Trophoblast cell (in vitro differentiated cells and primary cell): ENCODE measurements at regions not wholly inside any gene's neighbourhood (a gene's known extent, or its start where the extent isn't known, plus 50 kb on each side); places are given as distances from the start of the nearest gene placed in this dataset.

ENCODE experiments used
- DNase-seq, 2 donors: peaks; one replicate each; pipeline ENCODE4 v3.0.0-alpha.2; 2016
- H2AFZ ChIP-seq: 2 replicates; pipeline ENCODE4 v1.6.1; 2013; ENCODE audit warnings: low read length, moderate library complexity, mild to moderate bottlenecking; ENCODE audit not compliant: insufficient read depth, poor library complexity
- H2AK5ac ChIP-seq: 2 replicates; pipeline ENCODE4 v1.6.1; 2013; ENCODE audit warnings: mild to moderate bottlenecking, low read length
- H2BK120ac ChIP-seq: 2 replicates; pipeline ENCODE4 v1.6.1; 2013; ENCODE audit warnings: low read length, mild to moderate bottlenecking, moderate library complexity; ENCODE audit not compliant: insufficient read depth, poor library complexity
- H2BK12ac ChIP-seq: 2 replicates; pipeline ENCODE4 v1.6.1; 2013; ENCODE audit warnings: mild to moderate bottlenecking, low read length, moderate library complexity
- H2BK5ac ChIP-seq: 2 replicates; pipeline ENCODE4 v1.6.1; 2013; ENCODE audit warnings: low read length, low read depth, moderate library complexity, mild to moderate bottlenecking; ENCODE audit not compliant: poor library complexity
- H3K14ac ChIP-seq: 2 replicates; pipeline ENCODE4 v1.6.1; 2013; ENCODE audit warnings: mild to moderate bottlenecking, low read length
- H3K18ac ChIP-seq: 2 replicates; pipeline ENCODE4 v1.6.1; 2013; ENCODE audit warnings: mild to moderate bottlenecking, low read length
- H3K23ac ChIP-seq: 2 replicates; pipeline ENCODE4 v1.6.1; 2013; ENCODE audit warnings: low read length
- H3K27ac ChIP-seq: 2 replicates; pipeline ENCODE4 v1.5.1; 2013; ENCODE audit warnings: low read depth, mild to moderate bottlenecking, inconsistent platforms, low read length, moderate library complexity
- H3K27me3 ChIP-seq: 2 replicates; pipeline ENCODE4 v1.6.1; 2013; ENCODE audit warnings: inconsistent platforms, mild to moderate bottlenecking, low read length, moderate library complexity; ENCODE audit not compliant: insufficient read depth
- H3K36me3 ChIP-seq, 2 experiments: 1 replicate in 1 of 2; 2 replicates in 1 of 2; pipeline ENCODE4 v1.6.1; 2013; ENCODE audit warnings: low read length in 2 of 2, mild to moderate bottlenecking in 2 of 2, moderate library complexity in 1 of 2; ENCODE audit not compliant: insufficient read depth in 2 of 2, control insufficient read depth in 1 of 2
- H3K4ac ChIP-seq: 2 replicates; pipeline ENCODE4 v1.6.1; 2013; ENCODE audit warnings: low read depth, mild to moderate bottlenecking, low read length, moderate library complexity
- H3K4me1 ChIP-seq, 2 experiments: 1 replicate in 1 of 2; 2 replicates in 1 of 2; pipeline ENCODE4 v1.6.1; 2013; ENCODE audit warnings: low read length in 2 of 2, mild to moderate bottlenecking in 2 of 2, moderate library complexity in 1 of 2; ENCODE audit not compliant: insufficient read depth in 2 of 2, control insufficient read depth in 1 of 2
- H3K4me2 ChIP-seq: 2 replicates; pipeline ENCODE4 v1.6.1; 2013; ENCODE audit warnings: inconsistent platforms, mild to moderate bottlenecking, low read length, moderate library complexity
- H3K4me3 ChIP-seq: 2 replicates; pipeline ENCODE4 v1.5.1; 2013; ENCODE audit warnings: mild to moderate bottlenecking, low read depth, low read length, inconsistent platforms
- H3K79me1 ChIP-seq: one replicate; pipeline ENCODE4 v1.6.1; 2013; ENCODE audit warnings: low read length
- H3K79me2 ChIP-seq: 2 replicates; pipeline ENCODE4 v1.6.1; 2013; ENCODE audit warnings: low read length, mild to moderate bottlenecking; ENCODE audit not compliant: control insufficient read depth, insufficient read depth, poor library complexity
- H3K9ac ChIP-seq: 2 replicates; pipeline ENCODE4 v1.6.1; 2013; ENCODE audit warnings: mild to moderate bottlenecking, low read length
- H3K9me3 ChIP-seq: 2 replicates; pipeline ENCODE4 v1.6.1; 2013; ENCODE audit warnings: low read depth, mild to moderate bottlenecking, control low read depth, inconsistent platforms, low read length; ENCODE audit not compliant: insufficient read depth
- H4K12ac ChIP-seq: 2 replicates; pipeline ENCODE4 v1.6.1; 2013; ENCODE audit warnings: low read depth, mild to moderate bottlenecking, low read length, moderate library complexity
- H4K8ac ChIP-seq: 2 replicates; pipeline ENCODE4 v1.6.1; 2013; ENCODE audit warnings: low read depth, mild to moderate bottlenecking, low read length, moderate library complexity
- H4K91ac ChIP-seq: one replicate; pipeline ENCODE4 v1.6.1; 2013; ENCODE audit warnings: low read depth, mild to moderate bottlenecking, low read length, moderate library complexity
- WGBS: extraction: QIAGEN DNeasy Blood & Tissue Kit; methylation state at CpG from one replicate; pipeline ENCODE4 v1.1.7; 2013; ENCODE audit warnings: missing lambda C conversion rate; ENCODE audit not compliant: insufficient read length, insufficient coverage; ENCODE audit errors: extremely low coverage; 5-methylcytosine and 5-hydroxymethylcytosine counted together

DNA sequence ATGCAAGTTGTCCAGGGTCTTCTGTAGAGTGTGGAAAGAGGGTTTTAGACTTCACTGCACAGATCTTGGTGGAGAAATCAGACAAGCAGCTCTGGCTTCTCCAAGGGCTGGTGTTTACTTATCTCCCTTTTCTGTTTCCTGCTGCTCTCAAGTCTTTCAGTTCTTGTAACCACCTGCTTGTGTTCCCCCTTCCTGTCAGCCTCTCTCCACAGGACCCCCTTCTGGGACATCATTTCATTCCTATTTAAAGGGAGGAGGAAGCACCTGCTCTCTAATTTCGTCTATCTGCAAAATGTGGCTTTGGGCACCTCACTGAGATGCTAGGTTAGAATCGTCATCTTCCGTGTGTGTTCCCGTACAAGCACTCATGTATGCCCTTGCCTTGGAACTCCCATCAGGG, 636.2 kb downstream of the MTRR start:
- Histone ChIP-seq H4K91ac (no peak overlapping the region), H3K9me3 (peaks cover 2% of the 10 kb centered on the region), H2BK120ac (no peak overlapping the region), H3K4me2 (no peak overlapping the region), H4K12ac (no peak overlapping the region), H2BK12ac (no peak overlapping the region), H2BK5ac (no peak overlapping the region), H2AK5ac (no peak overlapping the region), H3K14ac (no peak overlapping the region), H3K4me3 (no peak overlapping the region), H3K79me1 (no peaks in the 10 kb centered on the region), H3K9ac (no peak overlapping the region), H3K4ac (no peak overlapping the region), H3K18ac (no peak overlapping the region), H3K23ac (no peak overlapping the region), H4K8ac (no peak overlapping the region), H3K79me2 (no peaks in the 10 kb centered on the region), H3K27me3 (no peaks in the 10 kb centered on the region), H3K27ac (no peak overlapping the region), H2AFZ (no peak overlapping the region), H3K36me3 (no peaks in the 10 kb centered on the region), H3K4me1 (no peaks in the 10 kb centered on the region)
- no CpG with 5 or more reads among the region's 4 CpGs for WGBS
- no peak for DNase-seq

DNA sequence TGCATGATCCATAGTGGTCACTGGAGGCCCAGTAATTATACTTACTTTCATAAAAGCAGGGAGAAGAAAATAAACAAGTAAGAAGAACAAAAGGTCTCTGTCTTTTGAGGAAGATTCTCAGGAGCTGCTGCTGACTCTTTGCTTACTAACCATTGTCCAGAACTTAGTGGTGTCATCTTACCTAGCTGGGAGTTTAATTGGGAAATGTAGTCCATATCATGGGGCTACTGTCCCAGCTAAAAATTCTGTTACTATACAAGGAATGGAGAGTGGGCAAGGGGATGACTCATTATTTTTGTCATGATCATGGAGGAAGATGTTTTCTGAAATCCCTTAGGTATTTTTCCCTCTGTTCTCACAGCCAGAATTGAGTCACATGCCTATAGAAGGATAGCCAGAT, 639.3 kb downstream of the MTRR start:
- H3K23ac ChIP-seq = no peak overlapping the region
- H2BK120ac ChIP-seq = no peak overlapping the region
- H3K79me2 ChIP-seq = no peaks in the 10 kb centered on the region
- no peaks in the 10 kb centered on the region for H3K27me3 ChIP-seq
- no peak overlapping the region for H2BK5ac ChIP-seq
- no peak overlapping the region for H4K91ac ChIP-seq
- H3K79me1 ChIP-seq = no peaks in the 10 kb centered on the region
- H3K14ac ChIP-seq = no peak overlapping the region
- no peak for DNase-seq
- no peak overlapping the region for H2BK12ac ChIP-seq
- no peaks in the 10 kb centered on the region for H3K36me3 ChIP-seq
- no peak overlapping the region for H3K18ac ChIP-seq
- H4K8ac ChIP-seq = no peak overlapping the region
- no peak overlapping the region for H4K12ac ChIP-seq
- no peak overlapping the region for H2AK5ac ChIP-seq
- H3K4me1 ChIP-seq = no peaks in the 10 kb centered on the region
- H2AFZ ChIP-seq = no peak overlapping the region
- H3K9me3 ChIP-seq = no peaks in the 10 kb centered on the region
- H3K9ac ChIP-seq = no peak overlapping the region
- no peak overlapping the region for H3K27ac ChIP-seq
- no peak overlapping the region for H3K4ac ChIP-seq
- no peak overlapping the region for H3K4me2 ChIP-seq
- H3K4me3 ChIP-seq = no peak overlapping the region

DNA sequence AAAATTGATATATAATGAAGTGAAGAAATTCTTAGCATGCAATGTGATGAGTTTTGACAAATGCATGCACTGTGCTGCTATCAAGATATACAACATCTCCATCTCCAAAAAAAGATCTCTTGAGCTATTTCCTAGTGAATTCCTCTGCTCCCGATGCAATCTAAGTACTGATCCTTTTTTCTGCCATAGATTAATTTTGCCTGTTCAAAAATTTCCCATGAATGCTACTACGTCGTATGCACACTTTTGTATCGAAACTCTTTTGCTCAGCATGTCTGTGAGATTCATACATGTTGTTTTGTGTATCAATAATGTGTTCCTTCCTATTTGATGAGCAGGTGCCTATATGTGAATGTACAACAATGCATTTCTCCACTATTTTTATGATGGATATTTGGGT, 647.4 kb downstream of the MTRR start:
- H3K23ac ChIP-seq = no peak overlapping the region
- H3K14ac ChIP-seq = no peak overlapping the region
- H2BK5ac ChIP-seq = no peak overlapping the region
- no peak overlapping the region for H4K91ac ChIP-seq
- no peak overlapping the region for H4K12ac ChIP-seq
- H2AK5ac ChIP-seq = no peak overlapping the region
- H3K4me3 ChIP-seq = no peak overlapping the region
- no peak overlapping the region for H3K4me2 ChIP-seq
- H3K27me3 ChIP-seq = no peaks in the 10 kb centered on the region
- H3K79me1 ChIP-seq = no peaks in the 10 kb centered on the region
- no CpG with 5 or more reads among the region's 4 CpGs for WGBS
- no peak overlapping the region for H3K9ac ChIP-seq
- no peak overlapping the region for H3K4ac ChIP-seq
- H4K8ac ChIP-seq = no peak overlapping the region
- H3K36me3 ChIP-seq = no peaks in the 10 kb centered on the region
- H3K18ac ChIP-seq = no peak overlapping the region
- no peak for DNase-seq
- no peak overlapping the region for H2AFZ ChIP-seq
- no peaks in the 10 kb centered on the region for H3K4me1 ChIP-seq
- no peaks in the 10 kb centered on the region for H3K79me2 ChIP-seq
- no peak overlapping the region for H2BK120ac ChIP-seq
- no peak overlapping the region for H3K27ac ChIP-seq
- no peak overlapping the region for H2BK12ac ChIP-seq
- no peaks in the 10 kb centered on the region for H3K9me3 ChIP-seq

DNA sequence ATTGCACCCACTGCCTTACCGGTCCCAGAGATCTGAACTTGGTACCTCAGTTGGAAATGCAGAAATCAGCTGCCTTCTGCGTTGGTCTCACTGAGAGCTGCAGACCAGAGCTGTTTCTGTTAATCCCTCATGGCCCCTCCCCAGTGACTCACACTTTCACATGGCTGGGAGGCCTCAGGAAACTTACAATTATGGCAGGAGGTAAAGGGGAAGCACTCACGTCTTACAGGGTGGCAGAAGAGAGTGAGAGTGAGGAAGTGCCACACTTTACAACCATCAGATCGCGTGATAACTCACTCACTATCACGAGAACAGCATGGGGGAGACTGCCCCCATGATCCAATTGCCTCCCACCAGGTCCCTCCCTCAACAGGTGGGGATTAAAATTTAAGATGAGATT, 648.5 kb downstream of the MTRR start:
- H3K27ac ChIP-seq = no peak overlapping the region
- H3K4me1 ChIP-seq = no peaks in the 10 kb centered on the region
- H3K36me3 ChIP-seq = no peaks in the 10 kb centered on the region
- H3K18ac ChIP-seq = no peak overlapping the region
- no peak overlapping the region for H4K8ac ChIP-seq
- H3K4me2 ChIP-seq = no peak overlapping the region
- H3K23ac ChIP-seq = no peak overlapping the region
- H3K9ac ChIP-seq = no peak overlapping the region
- H3K4me3 ChIP-seq = no peak overlapping the region
- H3K9me3 ChIP-seq = no peaks in the 10 kb centered on the region
- no peak overlapping the region for H2BK120ac ChIP-seq
- no peaks in the 10 kb centered on the region for H3K79me2 ChIP-seq
- H2BK5ac ChIP-seq = no peak overlapping the region
- H4K91ac ChIP-seq = no peak overlapping the region
- H3K4ac ChIP-seq = no peak overlapping the region
- H2BK12ac ChIP-seq = no peak overlapping the region
- H3K79me1 ChIP-seq = no peaks in the 10 kb centered on the region
- no peaks in the 10 kb centered on the region for H3K27me3 ChIP-seq
- H2AFZ ChIP-seq = no peak overlapping the region
- DNase-seq = no peak
- H2AK5ac ChIP-seq = no peak overlapping the region
- H3K14ac ChIP-seq = no peak overlapping the region
- no peak overlapping the region for H4K12ac ChIP-seq
- no CpG with 5 or more reads among the region's 6 CpGs for WGBS

DNA sequence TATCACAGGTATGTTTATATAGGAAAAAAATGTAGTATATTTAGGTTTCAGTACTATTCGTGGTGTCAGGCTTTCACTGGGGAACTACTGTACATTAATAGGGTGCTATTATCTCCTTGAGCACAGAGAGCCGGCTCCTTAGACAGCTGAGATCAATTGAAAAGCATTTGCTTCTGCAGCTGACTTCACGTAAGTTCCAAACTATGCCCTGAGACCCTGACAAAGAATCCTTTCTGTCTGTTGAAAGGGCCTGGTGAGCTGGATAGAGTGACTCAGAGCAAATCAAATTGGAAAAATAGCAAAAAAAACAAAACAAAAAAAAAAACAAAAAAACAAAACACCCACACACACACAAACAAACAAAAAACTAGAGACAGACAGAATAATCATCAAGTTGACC, 652.0 kb downstream of the MTRR start:
- no peak overlapping the region for H3K4me3 ChIP-seq
- no peaks in the 10 kb centered on the region for H3K9me3 ChIP-seq
- no peak overlapping the region for H3K4ac ChIP-seq
- no peak overlapping the region for H3K14ac ChIP-seq
- H3K36me3 ChIP-seq = no peaks in the 10 kb centered on the region
- no peak for DNase-seq
- H3K79me2 ChIP-seq = no peaks in the 10 kb centered on the region
- no peak overlapping the region for H2BK5ac ChIP-seq
- no peak overlapping the region for H3K27ac ChIP-seq
- H2BK120ac ChIP-seq = no peak overlapping the region
- WGBS = no CpG with 5 or more reads among the region's 3 CpGs
- no peak overlapping the region for H3K9ac ChIP-seq
- H3K4me1 ChIP-seq = no peaks in the 10 kb centered on the region
- H4K12ac ChIP-seq = no peak overlapping the region
- H3K27me3 ChIP-seq = no peaks in the 10 kb centered on the region
- H3K23ac ChIP-seq = no peak overlapping the region
- no peak overlapping the region for H2BK12ac ChIP-seq
- H3K79me1 ChIP-seq = no peaks in the 10 kb centered on the region
- H2AK5ac ChIP-seq = no peak overlapping the region
- no peak overlapping the region for H2AFZ ChIP-seq
- H4K91ac ChIP-seq = no peak overlapping the region
- H3K4me2 ChIP-seq = no peak overlapping the region
- H3K18ac ChIP-seq = no peak overlapping the region
- H4K8ac ChIP-seq = no peak overlapping the region
